ENCODE measurements at regions not wholly inside any gene's neighbourhood (a gene's known extent, or its start where the extent isn't known, plus 50 kb on each side); places are given as distances from the start of the nearest gene placed in this dataset.

DNA sequence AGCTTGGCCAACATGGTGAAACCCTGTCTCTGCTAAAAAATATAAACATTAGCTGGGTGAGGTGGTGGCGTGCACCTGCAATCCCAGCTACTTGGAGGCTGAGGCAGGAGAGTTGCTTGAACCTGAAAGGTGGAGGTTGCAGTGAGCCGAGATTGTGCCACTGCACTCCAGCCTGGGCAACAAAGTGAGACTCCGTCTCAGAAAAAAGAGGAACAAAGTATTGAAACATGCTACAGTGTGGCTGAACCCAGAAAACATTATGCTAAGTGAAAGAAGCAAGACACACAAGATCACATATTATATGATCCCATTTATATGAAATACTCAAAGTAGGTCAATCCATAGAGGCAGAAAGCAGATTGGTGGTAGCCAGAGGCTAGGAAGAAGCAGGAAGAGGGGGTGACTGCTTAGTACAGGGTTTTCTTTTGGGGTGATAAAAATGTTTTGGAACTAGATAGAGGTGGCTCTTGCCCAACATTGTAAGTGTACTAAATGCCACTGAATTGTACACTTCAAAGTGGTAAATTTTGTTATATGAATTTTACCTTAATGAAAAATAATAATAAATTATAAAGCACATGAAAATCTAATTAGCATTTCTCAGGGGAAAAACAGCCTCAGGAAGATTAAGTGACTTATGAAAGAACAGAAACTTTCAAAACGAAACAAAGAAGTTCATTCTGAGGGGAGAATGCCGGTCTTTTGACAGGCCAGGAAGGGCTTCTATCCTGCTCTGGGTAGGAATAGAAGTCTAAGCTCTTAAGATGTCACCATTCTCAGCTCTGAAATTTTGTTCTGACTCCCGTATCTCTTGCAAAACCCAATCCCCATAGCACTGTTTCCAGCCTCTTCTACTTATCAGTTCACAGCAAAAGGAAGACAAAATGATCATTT lies 161.1 kb upstream of the TBCA start:
- no peaks in the 10 kb centered on the region for H3K9me3 ChIP-seq
- TF ChIP-seq, protein P1, sequence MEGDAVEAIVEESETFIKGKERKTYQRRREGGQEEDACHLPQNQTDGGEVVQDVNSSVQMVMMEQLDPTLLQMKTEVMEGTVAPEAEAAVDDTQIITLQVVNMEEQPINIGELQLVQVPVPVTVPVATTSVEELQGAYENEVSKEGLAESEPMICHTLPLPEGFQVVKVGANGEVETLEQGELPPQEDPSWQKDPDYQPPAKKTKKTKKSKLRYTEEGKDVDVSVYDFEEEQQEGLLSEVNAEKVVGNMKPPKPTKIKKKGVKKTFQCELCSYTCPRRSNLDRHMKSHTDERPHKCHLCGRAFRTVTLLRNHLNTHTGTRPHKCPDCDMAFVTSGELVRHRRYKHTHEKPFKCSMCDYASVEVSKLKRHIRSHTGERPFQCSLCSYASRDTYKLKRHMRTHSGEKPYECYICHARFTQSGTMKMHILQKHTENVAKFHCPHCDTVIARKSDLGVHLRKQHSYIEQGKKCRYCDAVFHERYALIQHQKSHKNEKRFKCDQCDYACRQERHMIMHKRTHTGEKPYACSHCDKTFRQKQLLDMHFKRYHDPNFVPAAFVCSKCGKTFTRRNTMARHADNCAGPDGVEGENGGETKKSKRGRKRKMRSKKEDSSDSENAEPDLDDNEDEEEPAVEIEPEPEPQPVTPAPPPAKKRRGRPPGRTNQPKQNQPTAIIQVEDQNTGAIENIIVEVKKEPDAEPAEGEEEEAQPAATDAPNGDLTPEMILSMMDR (IDR thresholded peaks at IDR 0.05 in 8 of 11, conservative IDR thresholded peaks at IDR 0.05 in 3 of 11) = no peak
- TF ChIP-seq POLR2AphosphoS5 (IDR thresholded peaks at IDR 0.05) = no peak
- TF ChIP-seq POLR2A (IDR thresholded peaks at IDR 0.05) = no peak
- no peaks in the 10 kb centered on the region for H3K36me3 ChIP-seq
- H3K27me3 ChIP-seq (replicated peaks in 1 of 7) = peaks cover 0 to 10% (median 0%) of the 10 kb centered on the region in 7 donors
- H3K4me3 ChIP-seq = peak overlapping the region in 1 of 8 donors; percentile 17
- H3K27ac ChIP-seq = peak overlapping the region; percentile 40 to 76 (median 60)
- peaks cover 0 to 26% (median 16%) of the 10 kb centered on the region in 6 donors for H3K4me1 ChIP-seq
- no peak for DNase-seq
- 34 to 56% (median 44%) methylated on average over 6 of the region's 6 CpGs for WGBS, 5 donors
- intact Hi-C loops (cut with DNase I; ENCODE audit: low total_unique reads) = no loop called here

DNA sequence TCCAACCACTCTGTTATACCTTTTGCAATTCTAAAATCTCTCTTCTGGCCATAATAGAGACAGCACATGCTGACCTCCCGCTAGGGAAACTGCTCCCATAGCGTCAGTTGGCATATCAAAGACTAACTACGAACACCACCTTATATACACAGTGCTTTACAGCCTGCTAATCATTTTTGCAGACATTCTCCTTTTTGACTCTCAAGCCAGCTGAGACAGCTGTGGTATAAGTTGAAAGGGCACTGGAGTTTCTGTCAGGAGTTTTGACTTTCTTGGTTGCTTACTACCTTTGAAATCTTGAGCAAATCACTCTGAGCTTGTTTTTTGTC lies 160.2 kb upstream of the TBCA start:
- DNase-seq = no peak
- 83 to 100% (median 92%) methylated on average over 3 of the region's 3 CpGs for WGBS, 5 donors
- intact Hi-C loops (cut with DNase I; ENCODE audit: low total_unique reads) = no loop called here
- Histone ChIP-seq H3K27ac (peak overlapping the region in 3 of 8 donors; percentile 26 to 75 (median 47)), H3K9me3 (no peaks in the 10 kb centered on the region), H3K36me3 (no peaks in the 10 kb centered on the region), H3K4me1 (peaks cover 0 to 26% (median 16%) of the 10 kb centered on the region in 6 donors), H3K27me3 (replicated peaks in 1 of 7) (peaks cover 0 to 4% (median 0%) of the 10 kb centered on the region in 7 donors), H3K4me3 (no peak overlapping the region)
- TF ChIP-seq POLR2A (IDR thresholded peaks at IDR 0.05) (no peak), POLR2AphosphoS5 (IDR thresholded peaks at IDR 0.05) (no peak)
- TF ChIP-seq, protein P1 (IDR thresholded peaks at IDR 0.05 in 8 of 11, conservative IDR thresholded peaks at IDR 0.05 in 3 of 11) = no peak

DNA sequence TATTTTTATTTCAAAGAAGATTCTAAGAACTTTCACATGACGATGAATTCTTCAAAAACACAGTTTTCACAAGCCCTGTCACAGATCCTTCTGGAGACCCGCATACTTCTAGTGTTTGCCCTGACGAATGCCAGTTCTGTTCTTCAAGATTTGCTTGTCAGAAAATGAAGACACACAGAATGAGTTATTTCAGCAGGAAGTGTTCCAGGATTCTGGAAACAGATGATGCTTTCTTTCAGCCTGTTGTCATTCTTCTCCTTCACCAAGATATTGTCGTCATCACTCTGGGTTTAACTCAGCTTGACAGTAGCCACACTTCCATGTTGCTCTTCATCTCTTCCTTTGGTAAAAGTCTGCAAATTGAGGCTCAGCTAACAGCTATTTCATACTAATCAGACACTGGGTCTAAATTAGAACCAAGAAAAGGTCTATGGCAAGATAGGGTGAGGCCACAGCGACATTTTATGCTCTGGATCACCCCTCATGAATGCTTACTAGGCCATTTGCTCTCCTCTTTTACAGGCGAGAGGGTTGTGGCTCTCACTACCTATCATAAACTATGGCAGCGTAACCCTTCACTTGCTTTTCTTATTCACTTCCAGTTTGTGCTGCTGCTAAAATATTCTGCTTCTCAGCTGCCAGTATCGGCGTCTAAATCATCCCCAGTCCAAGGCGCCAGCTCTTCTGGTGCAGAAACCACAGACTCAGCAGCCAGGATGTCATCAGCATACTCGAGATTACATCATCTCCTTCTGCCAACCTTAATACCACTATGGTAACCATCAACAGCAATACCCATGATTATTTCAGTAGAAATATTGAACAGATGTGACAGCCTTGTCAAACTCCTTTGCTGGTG lies 159.6 kb upstream of the TBCA start:
- no peak for TF ChIP-seq POLR2A (IDR thresholded peaks at IDR 0.05)
- TF ChIP-seq, protein P1 (IDR thresholded peaks at IDR 0.05 in 8 of 11, conservative IDR thresholded peaks at IDR 0.05 in 3 of 11) = no peak
- TF ChIP-seq POLR2AphosphoS5 (IDR thresholded peaks at IDR 0.05) = no peak
- H3K4me3 ChIP-seq = no peak overlapping the region
- whole genome bisulfite sequencing, 5 donors = 51 to 60% (median 56%) methylated on average over 11 of the region's 11 CpGs
- H3K27ac ChIP-seq = peak overlapping the region in 3 of 8 donors; percentile 26 to 75 (median 47)
- intact Hi-C loops (cut with DNase I; ENCODE audit: low total_unique reads) = no loop called here
- DNase-seq = no peak
- H3K27me3 ChIP-seq (replicated peaks in 1 of 7) = no peaks in the 10 kb centered on the region
- H3K36me3 ChIP-seq = no peaks in the 10 kb centered on the region
- no peaks in the 10 kb centered on the region for H3K9me3 ChIP-seq
- peaks cover 0 to 26% (median 16%) of the 10 kb centered on the region in 6 donors for H3K4me1 ChIP-seq

Data from spleen (tissue), 11 donors.